WTC11 (cell line): ENCODE measurements at regions not wholly inside any gene's neighbourhood (a gene's known extent, or its start where the extent isn't known, plus 50 kb on each side); places are given as distances from the start of the nearest gene placed in this dataset.

ENCODE experiments used
- ATAC-seq: fragments of 200-7000 bp; cut with Tn5 transposase; 2 replicates; pipeline ENCODE4 v1.10.0; 2021; ENCODE audit warnings: mild to moderate bottlenecking, moderate library complexity
- CTCF ChIA-PET: fragments of 300-600 bp; sonication (Branson Sonifier 250); formaldehyde crosslinking; loops from one replicate; lab custom pipeline; 2021; ENCODE audit warnings: antibody characterized with exemption; lab: Charles Lee
- POLR2A ChIA-PET: fragments of 350-600 bp; sonication (Branson Sonifier 250); formaldehyde crosslinking; loops from one replicate; lab custom pipeline; 2021; ENCODE audit warnings: antibody characterized with exemption; lab: Charles Lee
- DNase-seq: peaks from one replicate; pipeline ENCODE4 v3.0.0; 2021; ENCODE audit warnings: low spot score
- H3K27ac Mint-ChIP-seq: 2 replicates; pipeline ENCODE4 v1.8.0; 2021; ENCODE audit warnings: mixed read lengths
- H3K27me3 Mint-ChIP-seq: 2 replicates; pipeline ENCODE4 v1.8.0; 2021; ENCODE audit warnings: low read depth, mild to moderate bottlenecking, moderate library complexity, mixed read lengths
- H3K36me3 Mint-ChIP-seq: 2 replicates; pipeline ENCODE4 v1.8.0; 2021; ENCODE audit warnings: mixed read lengths
- H3K4me1 Mint-ChIP-seq: 2 replicates; pipeline ENCODE4 v1.8.0; 2022; ENCODE audit warnings: mixed read lengths
- H3K4me3 Mint-ChIP-seq: 2 replicates; pipeline ENCODE4 v1.8.0; 2021; ENCODE audit warnings: mild to moderate bottlenecking, moderate library complexity, mixed read lengths
- H3K9me3 Mint-ChIP-seq: 2 replicates; pipeline ENCODE4 v1.8.0; 2021; ENCODE audit warnings: mixed read lengths
- CBFB ChIP-seq: sonication (generic); formaldehyde crosslinking; IDR thresholded peaks from 2 replicates; pipeline ENCODE4 v1.8.1; 2022; ENCODE audit warnings: mild to moderate bottlenecking, low read depth, missing genetic modification reagents
- ESRRA ChIP-seq: sonication (generic); formaldehyde crosslinking; IDR thresholded peaks from 2 replicates; pipeline ENCODE4 v1.8.1; 2022; ENCODE audit warnings: mild to moderate bottlenecking, missing genetic modification reagents, borderline replicate concordance
- FOXJ3 ChIP-seq: sonication (generic); formaldehyde crosslinking; IDR thresholded peaks from 2 replicates; pipeline ENCODE4 v1.9.0; 2021; ENCODE audit warnings: missing genetic modification reagents, mild to moderate bottlenecking, borderline replicate concordance
- GABPB1 ChIP-seq: sonication (generic); formaldehyde crosslinking; IDR thresholded peaks from 2 replicates; pipeline ENCODE4 v1.8.1; 2023; ENCODE audit warnings: mild to moderate bottlenecking, missing genetic modification reagents
- GRHL2 ChIP-seq: fragments of 250-450 bp; sonication (Bioruptor Pico); IDR thresholded peaks from 2 replicates; pipeline ENCODE4 v1.8.0; 2022; ENCODE audit warnings: mild to moderate bottlenecking, moderate library complexity; ENCODE audit not compliant: insufficient replicate concordance, severe bottlenecking
- JUN ChIP-seq: sonication (generic); formaldehyde crosslinking; IDR thresholded peaks from 2 replicates; pipeline ENCODE4 v1.8.0; 2023; ENCODE audit warnings: mild to moderate bottlenecking, missing genetic modification reagents
- MXD4 ChIP-seq: fragments of 250-450 bp; sonication (Bioruptor Pico); IDR thresholded peaks from 2 replicates; pipeline ENCODE4 v1.8.0; 2021; ENCODE audit warnings: mild to moderate bottlenecking, moderate library complexity, borderline replicate concordance
- NR2C2 ChIP-seq: sonication (generic); formaldehyde crosslinking; IDR thresholded peaks from 2 replicates; pipeline ENCODE4 v1.8.0; 2022; ENCODE audit warnings: mild to moderate bottlenecking, missing genetic modification reagents
- RELA ChIP-seq: sonication (generic); formaldehyde crosslinking; IDR thresholded peaks from 2 replicates; pipeline ENCODE4 v1.8.1; 2022; ENCODE audit warnings: missing genetic modification reagents, mild to moderate bottlenecking, borderline replicate concordance
- SMAD3 ChIP-seq: sonication (generic); formaldehyde crosslinking; IDR thresholded peaks from 2 replicates; pipeline ENCODE4 v1.8.0; 2022; ENCODE audit warnings: missing genetic modification reagents, mild to moderate bottlenecking, borderline replicate concordance
- ZBTB21 ChIP-seq: sonication (generic); formaldehyde crosslinking; IDR thresholded peaks from 2 replicates; pipeline ENCODE4 v1.8.1; 2023; ENCODE audit warnings: mild to moderate bottlenecking, missing genetic modification reagents, borderline replicate concordance
- ZNF423 ChIP-seq: fragments of 250-450 bp; sonication (Bioruptor Pico); IDR thresholded peaks from 2 replicates; pipeline ENCODE4 v2.1.2; 2022; ENCODE audit warnings: mild to moderate bottlenecking, moderate library complexity
- TF ChIP-seq, protein P1 (sequence below): fragments of 200-600 bp; IDR thresholded peaks from 2 replicates; pipeline ENCODE4 v1.8.0; 2022; ENCODE audit warnings: antibody characterized with exemption
- TF ChIP-seq, protein P2 (sequence below): fragments of 250-450 bp; sonication (Bioruptor Pico); IDR thresholded peaks from 2 replicates; pipeline ENCODE4 v1.8.0; 2021; ENCODE audit warnings: mild to moderate bottlenecking
- TF ChIP-seq, protein P3 (sequence below): sonication (generic); formaldehyde crosslinking; IDR thresholded peaks from 2 replicates; pipeline ENCODE4 v1.8.1; 2023; ENCODE audit warnings: mild to moderate bottlenecking, missing genetic modification reagents
- TF ChIP-seq, protein P4 (sequence below): sonication (generic); formaldehyde crosslinking; conservative IDR thresholded peaks from 2 replicates; pipeline ENCODE4 v1.8.1; 2022; ENCODE audit warnings: mild to moderate bottlenecking, missing genetic modification reagents
- TF ChIP-seq, protein P5 (sequence below): sonication (generic); formaldehyde crosslinking; IDR thresholded peaks from 2 replicates; pipeline ENCODE4 v1.8.0; 2023; ENCODE audit warnings: mild to moderate bottlenecking, missing genetic modification reagents
- TF ChIP-seq, protein P6 (sequence below): sonication (generic); formaldehyde crosslinking; IDR thresholded peaks from 2 replicates; pipeline ENCODE4 v1.8.1; 2023; ENCODE audit warnings: mild to moderate bottlenecking, moderate library complexity, missing genetic modification reagents
- TF ChIP-seq, protein P7 (sequence below): sonication (generic); formaldehyde crosslinking; IDR thresholded peaks from 2 replicates; pipeline ENCODE4 v1.8.0; 2022; ENCODE audit warnings: missing genetic modification reagents

DNA sequence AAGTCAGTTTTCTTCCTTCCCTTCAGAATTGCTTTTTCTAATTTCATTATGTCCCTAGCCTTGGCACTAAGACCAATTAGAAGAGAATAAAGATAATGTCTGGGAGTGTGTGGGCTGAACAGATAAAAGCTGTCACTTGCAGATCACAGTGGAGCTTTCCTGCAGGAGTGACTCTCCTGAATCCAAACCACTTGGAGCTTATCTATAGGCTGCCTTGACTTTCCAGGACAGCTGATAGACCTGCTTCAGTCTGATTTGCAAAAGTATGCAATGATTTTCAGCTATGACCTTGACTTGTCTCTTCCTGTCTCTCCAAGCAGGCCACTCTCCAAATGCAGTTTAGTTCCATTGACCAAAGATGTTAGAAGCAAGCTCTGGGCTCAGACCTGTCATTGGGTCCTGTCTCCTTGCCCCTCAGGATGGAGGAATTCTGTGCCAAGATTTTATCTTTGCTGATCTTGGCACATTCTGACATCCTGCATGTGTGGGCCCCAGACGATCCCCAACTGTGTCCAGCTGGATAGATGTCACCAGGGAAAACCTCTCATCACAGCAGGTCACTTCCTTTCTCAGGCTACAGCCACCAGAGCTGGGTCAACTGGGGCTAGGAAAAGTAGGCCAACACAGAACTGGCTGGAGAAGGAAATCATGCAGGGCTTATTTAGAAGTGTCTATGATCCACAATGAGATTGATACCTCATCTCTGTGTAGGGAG is 120.9 kb upstream of the ZNF438 start:
- DNase-seq (no peak), ATAC-seq (no peak)
- peaks cover 6% of the 10 kb centered on the region; the same call in 1 of the 2 replicates for H3K9me3 Mint-ChIP-seq
- H3K36me3 Mint-ChIP-seq: no peaks in the 10 kb centered on the region
- no peaks in the 10 kb centered on the region for H3K27me3 Mint-ChIP-seq
- H3K27ac Mint-ChIP-seq: no peak overlapping the region
- peaks cover 24% of the 10 kb centered on the region for H3K4me1 Mint-ChIP-seq
- POLR2A ChIA-PET: no interaction called here
- TF ChIP-seq, protein P1, sequence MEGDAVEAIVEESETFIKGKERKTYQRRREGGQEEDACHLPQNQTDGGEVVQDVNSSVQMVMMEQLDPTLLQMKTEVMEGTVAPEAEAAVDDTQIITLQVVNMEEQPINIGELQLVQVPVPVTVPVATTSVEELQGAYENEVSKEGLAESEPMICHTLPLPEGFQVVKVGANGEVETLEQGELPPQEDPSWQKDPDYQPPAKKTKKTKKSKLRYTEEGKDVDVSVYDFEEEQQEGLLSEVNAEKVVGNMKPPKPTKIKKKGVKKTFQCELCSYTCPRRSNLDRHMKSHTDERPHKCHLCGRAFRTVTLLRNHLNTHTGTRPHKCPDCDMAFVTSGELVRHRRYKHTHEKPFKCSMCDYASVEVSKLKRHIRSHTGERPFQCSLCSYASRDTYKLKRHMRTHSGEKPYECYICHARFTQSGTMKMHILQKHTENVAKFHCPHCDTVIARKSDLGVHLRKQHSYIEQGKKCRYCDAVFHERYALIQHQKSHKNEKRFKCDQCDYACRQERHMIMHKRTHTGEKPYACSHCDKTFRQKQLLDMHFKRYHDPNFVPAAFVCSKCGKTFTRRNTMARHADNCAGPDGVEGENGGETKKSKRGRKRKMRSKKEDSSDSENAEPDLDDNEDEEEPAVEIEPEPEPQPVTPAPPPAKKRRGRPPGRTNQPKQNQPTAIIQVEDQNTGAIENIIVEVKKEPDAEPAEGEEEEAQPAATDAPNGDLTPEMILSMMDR: no peak
- TF ChIP-seq, protein P2, sequence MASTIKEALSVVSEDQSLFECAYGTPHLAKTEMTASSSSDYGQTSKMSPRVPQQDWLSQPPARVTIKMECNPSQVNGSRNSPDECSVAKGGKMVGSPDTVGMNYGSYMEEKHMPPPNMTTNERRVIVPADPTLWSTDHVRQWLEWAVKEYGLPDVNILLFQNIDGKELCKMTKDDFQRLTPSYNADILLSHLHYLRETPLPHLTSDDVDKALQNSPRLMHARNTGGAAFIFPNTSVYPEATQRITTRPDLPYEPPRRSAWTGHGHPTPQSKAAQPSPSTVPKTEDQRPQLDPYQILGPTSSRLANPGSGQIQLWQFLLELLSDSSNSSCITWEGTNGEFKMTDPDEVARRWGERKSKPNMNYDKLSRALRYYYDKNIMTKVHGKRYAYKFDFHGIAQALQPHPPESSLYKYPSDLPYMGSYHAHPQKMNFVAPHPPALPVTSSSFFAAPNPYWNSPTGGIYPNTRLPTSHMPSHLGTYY (CRISPR knock-in tag): no peak
- TF ChIP-seq GRHL2 (CRISPR knock-in tag) (no peak), SMAD3 (no peak), NR2C2 (CRISPR knock-in tag) (no peak)
- TF ChIP-seq, protein P3, sequence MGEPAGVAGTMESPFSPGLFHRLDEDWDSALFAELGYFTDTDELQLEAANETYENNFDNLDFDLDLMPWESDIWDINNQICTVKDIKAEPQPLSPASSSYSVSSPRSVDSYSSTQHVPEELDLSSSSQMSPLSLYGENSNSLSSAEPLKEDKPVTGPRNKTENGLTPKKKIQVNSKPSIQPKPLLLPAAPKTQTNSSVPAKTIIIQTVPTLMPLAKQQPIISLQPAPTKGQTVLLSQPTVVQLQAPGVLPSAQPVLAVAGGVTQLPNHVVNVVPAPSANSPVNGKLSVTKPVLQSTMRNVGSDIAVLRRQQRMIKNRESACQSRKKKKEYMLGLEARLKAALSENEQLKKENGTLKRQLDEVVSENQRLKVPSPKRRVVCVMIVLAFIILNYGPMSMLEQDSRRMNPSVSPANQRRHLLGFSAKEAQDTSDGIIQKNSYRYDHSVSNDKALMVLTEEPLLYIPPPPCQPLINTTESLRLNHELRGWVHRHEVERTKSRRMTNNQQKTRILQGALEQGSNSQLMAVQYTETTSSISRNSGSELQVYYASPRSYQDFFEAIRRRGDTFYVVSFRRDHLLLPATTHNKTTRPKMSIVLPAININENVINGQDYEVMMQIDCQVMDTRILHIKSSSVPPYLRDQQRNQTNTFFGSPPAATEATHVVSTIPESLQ (CRISPR knock-in tag): no peak
- TF ChIP-seq, protein P4, sequence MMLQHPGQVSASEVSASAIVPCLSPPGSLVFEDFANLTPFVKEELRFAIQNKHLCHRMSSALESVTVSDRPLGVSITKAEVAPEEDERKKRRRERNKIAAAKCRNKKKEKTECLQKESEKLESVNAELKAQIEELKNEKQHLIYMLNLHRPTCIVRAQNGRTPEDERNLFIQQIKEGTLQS (CRISPR knock-in tag): no peak
- TF ChIP-seq, protein P5, sequence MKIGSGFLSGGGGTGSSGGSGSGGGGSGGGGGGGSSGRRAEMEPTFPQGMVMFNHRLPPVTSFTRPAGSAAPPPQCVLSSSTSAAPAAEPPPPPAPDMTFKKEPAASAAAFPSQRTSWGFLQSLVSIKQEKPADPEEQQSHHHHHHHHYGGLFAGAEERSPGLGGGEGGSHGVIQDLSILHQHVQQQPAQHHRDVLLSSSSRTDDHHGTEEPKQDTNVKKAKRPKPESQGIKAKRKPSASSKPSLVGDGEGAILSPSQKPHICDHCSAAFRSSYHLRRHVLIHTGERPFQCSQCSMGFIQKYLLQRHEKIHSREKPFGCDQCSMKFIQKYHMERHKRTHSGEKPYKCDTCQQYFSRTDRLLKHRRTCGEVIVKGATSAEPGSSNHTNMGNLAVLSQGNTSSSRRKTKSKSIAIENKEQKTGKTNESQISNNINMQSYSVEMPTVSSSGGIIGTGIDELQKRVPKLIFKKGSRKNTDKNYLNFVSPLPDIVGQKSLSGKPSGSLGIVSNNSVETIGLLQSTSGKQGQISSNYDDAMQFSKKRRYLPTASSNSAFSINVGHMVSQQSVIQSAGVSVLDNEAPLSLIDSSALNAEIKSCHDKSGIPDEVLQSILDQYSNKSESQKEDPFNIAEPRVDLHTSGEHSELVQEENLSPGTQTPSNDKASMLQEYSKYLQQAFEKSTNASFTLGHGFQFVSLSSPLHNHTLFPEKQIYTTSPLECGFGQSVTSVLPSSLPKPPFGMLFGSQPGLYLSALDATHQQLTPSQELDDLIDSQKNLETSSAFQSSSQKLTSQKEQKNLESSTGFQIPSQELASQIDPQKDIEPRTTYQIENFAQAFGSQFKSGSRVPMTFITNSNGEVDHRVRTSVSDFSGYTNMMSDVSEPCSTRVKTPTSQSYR (CRISPR knock-in tag): no peak
- TF ChIP-seq, all 79 proteins: peak for 0
- CTCF ChIA-PET: interaction anchor here (1.0 to 1.2 kb wide), 2 partner anchors 69 to 368 kb away, joined by 4 read pairs; no protein-coding TSS in a partner anchor
- no peak overlapping the region for H3K4me3 Mint-ChIP-seq

DNA sequence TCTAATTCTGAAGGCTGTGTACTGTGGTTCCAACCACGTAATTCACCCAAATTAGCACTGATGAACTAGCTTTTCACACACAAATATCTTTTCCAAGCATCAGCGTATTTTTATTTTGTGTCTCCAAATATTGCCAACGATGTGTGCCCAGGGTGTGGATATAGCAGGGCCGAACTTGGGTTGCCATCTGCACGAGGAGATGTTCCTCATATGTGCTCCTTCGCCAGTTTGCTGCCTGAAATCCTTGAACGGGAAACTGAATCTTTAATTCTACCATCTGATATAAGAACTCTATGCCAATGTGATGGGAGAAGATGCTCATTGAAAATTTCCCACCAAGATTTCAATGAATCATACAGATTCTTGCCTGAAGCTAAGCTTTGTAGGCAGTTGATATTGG is 121.5 kb upstream of the ZNF438 start:
- ChIA-PET POLR2A (no interaction called here), CTCF (no interaction called here)
- ATAC-seq (no peak), DNase-seq (no peak)
- H3K27me3 Mint-ChIP-seq: no peaks in the 10 kb centered on the region
- H3K4me1 Mint-ChIP-seq: peaks cover 29% of the 10 kb centered on the region
- H3K27ac Mint-ChIP-seq: no peak overlapping the region
- H3K36me3 Mint-ChIP-seq: no peaks in the 10 kb centered on the region
- H3K9me3 Mint-ChIP-seq: peaks cover 6% of the 10 kb centered on the region; the same call in 1 of the 2 replicates
- H3K4me3 Mint-ChIP-seq: no peak overlapping the region
- TF ChIP-seq GABPB1 (CRISPR knock-in tag) (no peak), FOXJ3 (CRISPR knock-in tag) (no peak), MXD4 (CRISPR knock-in tag) (no peak), ESRRA (CRISPR knock-in tag) (no peak), CBFB (CRISPR knock-in tag) (no peak), JUN (CRISPR knock-in tag) (no peak), ZBTB21 (CRISPR knock-in tag) (no peak), RELA (CRISPR knock-in tag) (no peak), ZNF423 (CRISPR knock-in tag) (no peak)
- TF ChIP-seq, protein P6, sequence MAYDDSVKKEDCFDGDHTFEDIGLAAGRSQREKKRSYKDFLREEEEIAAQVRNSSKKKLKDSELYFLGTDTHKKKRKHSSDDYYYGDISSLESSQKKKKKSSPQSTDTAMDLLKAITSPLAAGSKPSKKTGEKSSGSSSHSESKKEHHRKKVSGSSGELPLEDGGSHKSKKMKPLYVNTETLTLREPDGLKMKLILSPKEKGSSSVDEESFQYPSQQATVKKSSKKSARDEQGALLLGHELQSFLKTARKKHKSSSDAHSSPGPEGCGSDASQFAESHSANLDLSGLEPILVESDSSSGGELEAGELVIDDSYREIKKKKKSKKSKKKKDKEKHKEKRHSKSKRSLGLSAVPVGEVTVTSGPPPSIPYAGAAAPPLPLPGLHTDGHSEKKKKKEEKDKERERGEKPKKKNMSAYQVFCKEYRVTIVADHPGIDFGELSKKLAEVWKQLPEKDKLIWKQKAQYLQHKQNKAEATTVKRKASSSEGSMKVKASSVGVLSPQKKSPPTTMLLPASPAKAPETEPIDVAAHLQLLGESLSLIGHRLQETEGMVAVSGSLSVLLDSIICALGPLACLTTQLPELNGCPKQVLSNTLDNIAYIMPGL: no peak
- TF ChIP-seq, protein P7, sequence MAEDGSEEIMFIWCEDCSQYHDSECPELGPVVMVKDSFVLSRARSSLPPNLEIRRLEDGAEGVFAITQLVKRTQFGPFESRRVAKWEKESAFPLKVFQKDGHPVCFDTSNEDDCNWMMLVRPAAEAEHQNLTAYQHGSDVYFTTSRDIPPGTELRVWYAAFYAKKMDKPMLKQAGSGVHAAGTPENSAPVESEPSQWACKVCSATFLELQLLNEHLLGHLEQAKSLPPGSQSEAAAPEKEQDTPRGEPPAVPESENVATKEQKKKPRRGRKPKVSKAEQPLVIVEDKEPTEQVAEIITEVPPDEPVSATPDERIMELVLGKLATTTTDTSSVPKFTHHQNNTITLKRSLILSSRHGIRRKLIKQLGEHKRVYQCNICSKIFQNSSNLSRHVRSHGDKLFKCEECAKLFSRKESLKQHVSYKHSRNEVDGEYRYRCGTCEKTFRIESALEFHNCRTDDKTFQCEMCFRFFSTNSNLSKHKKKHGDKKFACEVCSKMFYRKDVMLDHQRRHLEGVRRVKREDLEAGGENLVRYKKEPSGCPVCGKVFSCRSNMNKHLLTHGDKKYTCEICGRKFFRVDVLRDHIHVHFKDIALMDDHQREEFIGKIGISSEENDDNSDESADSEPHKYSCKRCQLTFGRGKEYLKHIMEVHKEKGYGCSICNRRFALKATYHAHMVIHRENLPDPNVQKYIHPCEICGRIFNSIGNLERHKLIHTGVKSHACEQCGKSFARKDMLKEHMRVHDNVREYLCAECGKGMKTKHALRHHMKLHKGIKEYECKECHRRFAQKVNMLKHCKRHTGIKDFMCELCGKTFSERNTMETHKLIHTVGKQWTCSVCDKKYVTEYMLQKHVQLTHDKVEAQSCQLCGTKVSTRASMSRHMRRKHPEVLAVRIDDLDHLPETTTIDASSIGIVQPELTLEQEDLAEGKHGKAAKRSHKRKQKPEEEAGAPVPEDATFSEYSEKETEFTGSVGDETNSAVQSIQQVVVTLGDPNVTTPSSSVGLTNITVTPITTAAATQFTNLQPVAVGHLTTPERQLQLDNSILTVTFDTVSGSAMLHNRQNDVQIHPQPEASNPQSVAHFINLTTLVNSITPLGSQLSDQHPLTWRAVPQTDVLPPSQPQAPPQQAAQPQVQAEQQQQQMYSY: no peak
